Keratinocyte (primary cell): ENCODE measurements at regions not wholly inside any gene's neighbourhood (a gene's known extent, or its start where the extent isn't known, plus 50 kb on each side); places are given as distances from the start of the nearest gene placed in this dataset.

ENCODE experiments used
- DNase-seq: peaks from one replicate; pipeline ENCODE4 v3.0.0-alpha.2; 2011; ENCODE audit warnings: low read depth, missing footprints, low spot score
- FAIRE-seq: peaks from 2 replicates; lab custom pipeline; 2011; peaks lifted over from hg19 to GRCh38; lab: Jason Lieb, UNC
- H2AFZ ChIP-seq: 2 replicates; pipeline ENCODE4 v1.6.0; 2012; ENCODE audit warnings: low read length, control low read depth, inconsistent platforms; ENCODE audit not compliant: control insufficient read depth
- H3K27ac ChIP-seq: 2 replicates; pipeline ENCODE4 v1.5.1; 2011; ENCODE audit warnings: low read length; ENCODE audit not compliant: control insufficient read depth, insufficient read depth
- H3K27me3 ChIP-seq: 3 replicates; pipeline ENCODE4 v1.6.0; 2011; ENCODE audit warnings: low read length; ENCODE audit not compliant: control insufficient read depth, insufficient read depth; ENCODE audit errors: extremely low read depth
- H3K36me3 ChIP-seq, 2 experiments: 2 replicates in 1 of 2; 3 replicates in 1 of 2; pipeline ENCODE4 v1.5.1; 2011; ENCODE audit warnings: low read length in 2 of 2, mild to moderate bottlenecking in 1 of 2; ENCODE audit not compliant: control insufficient read depth in 2 of 2, insufficient read depth in 2 of 2; ENCODE audit errors: extremely low read depth in 1 of 2
- H3K4me1 ChIP-seq: 3 replicates; pipeline ENCODE4 v1.5.1; 2011; ENCODE audit warnings: low read length; ENCODE audit not compliant: control insufficient read depth, insufficient read depth; ENCODE audit errors: extremely low read depth
- H3K4me2 ChIP-seq: 3 replicates; pipeline ENCODE4 v1.6.0; 2011; ENCODE audit warnings: low read depth, low read length; ENCODE audit not compliant: control insufficient read depth, insufficient read depth; ENCODE audit errors: extremely low read depth
- H3K4me3 ChIP-seq, 3 experiments: fragments of 200-600 bp in 1 of 3; sonication (generic) in 1 of 3; 2 replicates in 2 of 3; 3 replicates in 1 of 3; pipeline ENCODE4 v1.5.1; 2011 to 2016; ENCODE audit warnings: low read length in 3 of 3, mild to moderate bottlenecking in 3 of 3, control low read depth in 2 of 3, inconsistent platforms in 1 of 3, low read depth in 1 of 3, mixed read lengths in 1 of 3, mixed run types in 1 of 3, moderate library complexity in 1 of 3; ENCODE audit not compliant: control insufficient read depth in 2 of 3, insufficient read depth in 2 of 3; ENCODE audit errors: extremely low read depth in 1 of 3
- H3K79me2 ChIP-seq: 2 replicates; pipeline ENCODE4 v1.6.0; 2012; ENCODE audit warnings: low read length; ENCODE audit not compliant: control insufficient read depth, insufficient read depth
- H3K9ac ChIP-seq: 3 replicates; pipeline ENCODE4 v1.6.0; 2011; ENCODE audit warnings: low read length; ENCODE audit not compliant: control insufficient read depth, insufficient read depth; ENCODE audit errors: extremely low read depth
- H3K9me1 ChIP-seq: 3 replicates; pipeline ENCODE4 v1.6.0; 2011; ENCODE audit warnings: low read length; ENCODE audit not compliant: control insufficient read depth, insufficient read depth; ENCODE audit errors: extremely low read depth
- H3K9me3 ChIP-seq: 2 replicates; pipeline ENCODE4 v1.5.1; 2012; ENCODE audit warnings: low read depth, low read length; ENCODE audit not compliant: control insufficient read depth
- H4K20me1 ChIP-seq: 3 replicates; pipeline ENCODE4 v1.6.0; 2011; ENCODE audit warnings: low read length; ENCODE audit not compliant: control insufficient read depth, insufficient read depth; ENCODE audit errors: extremely low read depth
- EZH2 ChIP-seq: IDR thresholded peaks from one replicate; pipeline ENCODE4 v1.6.1; 2012; ENCODE audit warnings: inconsistent platforms, mild to moderate bottlenecking, low read length, moderate library complexity
- dilution Hi-C: fragments of 300-500 bp; cut with MboI; formaldehyde crosslinking; loops from one replicate; pipeline ENCODE4 v1.7.0; 2020; ENCODE audit warnings: low sequenced_read_pairs; ENCODE audit not compliant: extremely low pct_ligation_motif_present
- TF ChIP-seq, protein P1 (sequence below), 3 experiments: IDR thresholded peaks in 1 of 3; conservative IDR thresholded peaks in 1 of 3; optimal IDR thresholded peaks in 1 of 3; 2 replicates in 2 of 3; 3 replicates in 1 of 3; pipeline versions ENCODE3 to v1.5.1; 2011; ENCODE audit warnings: low read length in 3 of 3, mild to moderate bottlenecking in 3 of 3, moderate library complexity in 2 of 3, control low read depth in 1 of 3, inconsistent platforms in 1 of 3; ENCODE audit not compliant: insufficient read depth in 2 of 3; ENCODE audit errors: extremely low read depth in 1 of 3

- Histone ChIP-seq H3K79me2 (no peaks in the 10 kb centered on the region), H4K20me1 (no peaks in the 10 kb centered on the region), H3K27me3 (no peaks in the 10 kb centered on the region), H3K9ac (no peak overlapping the region), H3K4me3 (no peak overlapping the region), H3K4me2 (no peak overlapping the region), H3K36me3 (no peaks in the 10 kb centered on the region), H3K9me1 (no peaks in the 10 kb centered on the region), H3K9me3 (no peaks in the 10 kb centered on the region), H3K4me1 (no peaks in the 10 kb centered on the region), H3K27ac (no peak overlapping the region), H2AFZ (no peak overlapping the region)
- TF ChIP-seq, protein P1, sequence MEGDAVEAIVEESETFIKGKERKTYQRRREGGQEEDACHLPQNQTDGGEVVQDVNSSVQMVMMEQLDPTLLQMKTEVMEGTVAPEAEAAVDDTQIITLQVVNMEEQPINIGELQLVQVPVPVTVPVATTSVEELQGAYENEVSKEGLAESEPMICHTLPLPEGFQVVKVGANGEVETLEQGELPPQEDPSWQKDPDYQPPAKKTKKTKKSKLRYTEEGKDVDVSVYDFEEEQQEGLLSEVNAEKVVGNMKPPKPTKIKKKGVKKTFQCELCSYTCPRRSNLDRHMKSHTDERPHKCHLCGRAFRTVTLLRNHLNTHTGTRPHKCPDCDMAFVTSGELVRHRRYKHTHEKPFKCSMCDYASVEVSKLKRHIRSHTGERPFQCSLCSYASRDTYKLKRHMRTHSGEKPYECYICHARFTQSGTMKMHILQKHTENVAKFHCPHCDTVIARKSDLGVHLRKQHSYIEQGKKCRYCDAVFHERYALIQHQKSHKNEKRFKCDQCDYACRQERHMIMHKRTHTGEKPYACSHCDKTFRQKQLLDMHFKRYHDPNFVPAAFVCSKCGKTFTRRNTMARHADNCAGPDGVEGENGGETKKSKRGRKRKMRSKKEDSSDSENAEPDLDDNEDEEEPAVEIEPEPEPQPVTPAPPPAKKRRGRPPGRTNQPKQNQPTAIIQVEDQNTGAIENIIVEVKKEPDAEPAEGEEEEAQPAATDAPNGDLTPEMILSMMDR (optimal IDR thresholded peaks at IDR 0.05 in 1 of 3, IDR thresholded peaks at IDR 0.05 in 1 of 3, conservative IDR thresholded peaks at IDR 0.05 in 1 of 3; ENCODE audit: extremely low read depth in 1 of 3, insufficient read depth in 2 of 3, low read length in 3 of 3): no peak
- TF ChIP-seq EZH2: no peak
- no peak for DNase-seq
- dilution Hi-C loops: no loop called here
- no peak for FAIRE-seq
Measured at GRCh38 chr18:11290786-11291185, 141.4 kb upstream of the PIEZO2 start.

GRCh38 chr18:11289248-11289647 is 139.9 kb upstream of the PIEZO2 start:
- Histone ChIP-seq H3K9ac (no peak overlapping the region), H3K27ac (no peak overlapping the region), H3K9me3 (no peaks in the 10 kb centered on the region), H3K4me1 (no peaks in the 10 kb centered on the region), H3K36me3 (no peaks in the 10 kb centered on the region), H2AFZ (no peak overlapping the region), H3K27me3 (no peaks in the 10 kb centered on the region), H3K79me2 (no peaks in the 10 kb centered on the region), H3K9me1 (no peaks in the 10 kb centered on the region), H3K4me2 (no peak overlapping the region), H3K4me3 (no peak overlapping the region), H4K20me1 (no peaks in the 10 kb centered on the region)
- no peak for TF ChIP-seq EZH2
- TF ChIP-seq, protein P1 (optimal IDR thresholded peaks at IDR 0.05 in 1 of 3, IDR thresholded peaks at IDR 0.05 in 1 of 3, conservative IDR thresholded peaks at IDR 0.05 in 1 of 3; ENCODE audit: extremely low read depth in 1 of 3, insufficient read depth in 2 of 3, low read length in 3 of 3): no peak
- dilution Hi-C loops: no loop called here
- FAIRE-seq (no peak), DNase-seq (no peak)
